H9 (cell line): ENCODE measurements at regions not wholly inside any gene's neighbourhood (a gene's known extent, or its start where the extent isn't known, plus 50 kb on each side); places are given as distances from the start of the nearest gene placed in this dataset.

Experiments
- DNase-seq: peaks from one replicate; pipeline ENCODE4 v3.0.0-alpha.2; 2017
- H2AFZ ChIP-seq: one replicate; pipeline ENCODE4 v1.6.1; 2013; ENCODE audit warnings: mild to moderate bottlenecking, low read length, control low read depth, moderate library complexity
- H2AK5ac ChIP-seq: 2 replicates; pipeline ENCODE4 v1.6.1; 2013; ENCODE audit warnings: low read length, control low read depth, mixed read lengths; ENCODE audit not compliant: insufficient read length
- H2BK120ac ChIP-seq: one replicate; pipeline ENCODE4 v1.6.1; 2013; ENCODE audit warnings: low read depth, mild to moderate bottlenecking, low read length, control low read depth, inconsistent platforms; ENCODE audit not compliant: poor library complexity, severe bottlenecking
- H2BK12ac ChIP-seq: 2 replicates; pipeline ENCODE4 v1.6.1; 2013; ENCODE audit warnings: low read length, control low read depth, mixed read lengths, low read depth; ENCODE audit not compliant: insufficient read length
- H2BK15ac ChIP-seq: 2 replicates; pipeline ENCODE4 v1.6.1; 2013; ENCODE audit warnings: low read depth, low read length, control low read depth
- H2BK20ac ChIP-seq: one replicate; pipeline ENCODE4 v1.6.1; 2013; ENCODE audit warnings: low read depth, mild to moderate bottlenecking, low read length, control low read depth, inconsistent platforms; ENCODE audit not compliant: poor library complexity, severe bottlenecking
- H2BK5ac ChIP-seq: 2 replicates; pipeline ENCODE4 v1.6.1; 2013; ENCODE audit warnings: low read length, control low read depth, mixed read lengths; ENCODE audit not compliant: insufficient read length
- H3K14ac ChIP-seq: 2 replicates; pipeline ENCODE4 v1.6.1; 2013; ENCODE audit warnings: low read length, control low read depth; ENCODE audit not compliant: insufficient read depth
- H3K18ac ChIP-seq: 2 replicates; pipeline ENCODE4 v1.6.1; 2013; ENCODE audit warnings: low read depth, mild to moderate bottlenecking, mixed read lengths, low read length, control low read depth; ENCODE audit not compliant: insufficient read length
- H3K23ac ChIP-seq: 2 replicates; pipeline ENCODE4 v1.6.1; 2013; ENCODE audit warnings: low read length, control low read depth, mixed read lengths, low read depth; ENCODE audit not compliant: insufficient read length
- H3K23me2 ChIP-seq: 2 replicates; pipeline ENCODE4 v1.6.1; 2013; ENCODE audit warnings: low read depth, mild to moderate bottlenecking, mixed read lengths, low read length, control low read depth; ENCODE audit not compliant: insufficient read length, poor library complexity, severe bottlenecking
- H3K27ac ChIP-seq: 2 replicates; pipeline ENCODE4 v1.5.1; 2013; ENCODE audit warnings: low read length, control low read depth, mixed read lengths, low read depth; ENCODE audit not compliant: insufficient read length
- H3K27me3 ChIP-seq: 2 replicates; pipeline ENCODE4 v1.6.1; 2013; ENCODE audit warnings: low read length, control low read depth, inconsistent platforms; ENCODE audit not compliant: insufficient read depth
- H3K4ac ChIP-seq: 2 replicates; pipeline ENCODE4 v1.6.1; 2013; ENCODE audit warnings: low read depth, mild to moderate bottlenecking, control low read depth, inconsistent platforms, low read length, moderate library complexity
- H3K4me1 ChIP-seq: 2 replicates; pipeline ENCODE4 v1.6.1; 2013; ENCODE audit warnings: low read length, control low read depth, inconsistent platforms; ENCODE audit not compliant: insufficient read depth
- H3K4me2 ChIP-seq: 2 replicates; pipeline ENCODE4 v1.6.1; 2013; ENCODE audit warnings: low read length, control low read depth, mixed read lengths; ENCODE audit not compliant: insufficient read length, insufficient read depth
- H3K56ac ChIP-seq: 2 replicates; pipeline ENCODE4 v1.6.1; 2013; ENCODE audit warnings: low read depth, mild to moderate bottlenecking, mixed read lengths, low read length, control low read depth; ENCODE audit not compliant: insufficient read length
- H3K79me1 ChIP-seq: 2 replicates; pipeline ENCODE4 v1.6.1; 2013; ENCODE audit warnings: low read depth, mild to moderate bottlenecking, moderate library complexity, low read length, control low read depth, inconsistent platforms; ENCODE audit not compliant: insufficient read depth, poor library complexity, severe bottlenecking
- H3K79me2 ChIP-seq: 2 replicates; pipeline ENCODE4 v1.6.1; 2013; ENCODE audit warnings: low read length, control low read depth, inconsistent platforms; ENCODE audit not compliant: insufficient read depth
- H3K9ac ChIP-seq: 2 replicates; pipeline ENCODE4 v1.6.1; 2013; ENCODE audit warnings: low read length, control low read depth, mixed read lengths; ENCODE audit not compliant: insufficient read length; ENCODE audit errors: extremely low read depth
- H3K9me3 ChIP-seq: one replicate; pipeline ENCODE4 v1.6.1; 2013; ENCODE audit warnings: low read depth, low read length, inconsistent platforms; ENCODE audit not compliant: control insufficient read depth
- H3T11ph ChIP-seq: one replicate; pipeline ENCODE4 v1.6.1; 2013; ENCODE audit warnings: mild to moderate bottlenecking, low read length, control low read depth, inconsistent platforms
- H4K20me1 ChIP-seq: one replicate; pipeline ENCODE4 v1.6.1; 2013; ENCODE audit not compliant: control insufficient read depth, insufficient read length, insufficient read depth
- H4K5ac ChIP-seq: 2 replicates; pipeline ENCODE4 v1.6.1; 2013; ENCODE audit warnings: low read depth, mild to moderate bottlenecking, mixed read lengths, low read length, control low read depth; ENCODE audit not compliant: insufficient read length
- H4K8ac ChIP-seq: replicated peaks from 2 replicates; pipeline ENCODE4 v1.6.1; 2013; ENCODE audit warnings: low read length, control low read depth, mixed read lengths, low read depth; ENCODE audit not compliant: insufficient read length
- H4K91ac ChIP-seq: 2 replicates; pipeline ENCODE4 v1.6.1; 2013; ENCODE audit warnings: low read depth, mild to moderate bottlenecking, moderate library complexity, mixed read lengths, low read length, control low read depth; ENCODE audit not compliant: insufficient read length
- H3K27ac Mint-ChIP-seq, 3 experiments: 2 replicates in 2 of 3; 3 replicates in 1 of 3; pipeline ENCODE4 v1.8.0; 2020 to 2021; ENCODE audit warnings: mixed read lengths in 3 of 3, mild to moderate bottlenecking in 1 of 3, moderate library complexity in 1 of 3
- H3K27me3 Mint-ChIP-seq: 2 replicates; pipeline ENCODE4 v1.8.0; 2021; ENCODE audit warnings: low read depth, mild to moderate bottlenecking, moderate library complexity, mixed read lengths
- H3K36me3 Mint-ChIP-seq, 3 experiments: 2 replicates in 2 of 3; 3 replicates in 1 of 3; pipeline ENCODE4 v1.8.0; 2020 to 2021; ENCODE audit warnings: low read depth in 3 of 3, mixed read lengths in 3 of 3; ENCODE audit not compliant: insufficient read depth in 1 of 3
- H3K4me1 Mint-ChIP-seq, 2 experiments: 2 replicates each; pipeline ENCODE4 v1.8.0; 2020; ENCODE audit warnings: mixed read lengths in 2 of 2
- H3K4me3 Mint-ChIP-seq, 2 experiments: 2 replicates in 1 of 2; 3 replicates in 1 of 2; pipeline ENCODE4 v1.8.0; 2020 to 2021; ENCODE audit warnings: mild to moderate bottlenecking in 2 of 2, mixed read lengths in 2 of 2, moderate library complexity in 1 of 2
- H3K9me3 Mint-ChIP-seq, 2 experiments: 2 replicates in 1 of 2; 3 replicates in 1 of 2; pipeline ENCODE4 v1.8.0; 2020; ENCODE audit warnings: mild to moderate bottlenecking in 2 of 2, mixed read lengths in 2 of 2, moderate library complexity in 1 of 2
- CTCF ChIP-seq: fragments of 200-600 bp; sonication (generic); conservative IDR thresholded peaks from 3 replicates; pipeline ENCODE4 v1.8.0; 2021; ENCODE audit warnings: antibody characterized with exemption, mild to moderate bottlenecking
- WGBS: extraction: QIAGEN DNeasy Blood & Tissue Kit; methylation state at CpG from one replicate; pipeline ENCODE4 v1.1.7; 2013; ENCODE audit warnings: missing lambda C conversion rate, low lambda C conversion rate, mixed read lengths; ENCODE audit not compliant: insufficient read length; ENCODE audit errors: extremely low coverage; 5-methylcytosine and 5-hydroxymethylcytosine counted together

GRCh38 chr2:193693758-193694157 is 1499.0 kb upstream of the TMEFF2 start:
- Histone ChIP-seq H3K9ac (no peak overlapping the region), H3K79me2 (no peaks in the 10 kb centered on the region), H4K91ac (no peak overlapping the region), H2BK20ac (no peak overlapping the region), H3K9me3 (no peaks in the 10 kb centered on the region), H3K18ac (no peak overlapping the region), H3K79me1 (no peaks in the 10 kb centered on the region), H2BK120ac (no peak overlapping the region), H3K56ac (no peak overlapping the region), H3K27me3 (no peaks in the 10 kb centered on the region), H3K4ac (no peak overlapping the region), H2BK15ac (no peak overlapping the region), H4K20me1 (no peaks in the 10 kb centered on the region), H2BK12ac (no peak overlapping the region), H3K27ac (no peak overlapping the region), H2AFZ (no peak overlapping the region), H4K5ac (no peak overlapping the region), H2AK5ac (no peak overlapping the region), H2BK5ac (no peak overlapping the region), H4K8ac (no peak overlapping the region), H3K4me1 (no peaks in the 10 kb centered on the region), H3T11ph (no peak overlapping the region), H3K14ac (no peak overlapping the region), H3K23ac (no peak overlapping the region), H3K23me2 (no peaks in the 10 kb centered on the region), H3K4me2 (no peak overlapping the region)
- WGBS = no CpG with 5 or more reads among the region's 3 CpGs
- Mint-ChIP-seq H3K27ac (no peak overlapping the region), H3K27me3 (no peaks in the 10 kb centered on the region), H3K4me1 (no peaks in the 10 kb centered on the region), H3K36me3 (no peaks in the 10 kb centered on the region), H3K4me3 (no peak overlapping the region), H3K9me3 (no peaks in the 10 kb centered on the region)
- no peak for TF ChIP-seq CTCF
- DNase-seq = no peak
